GM10248 (cell line): ENCODE measurements at regions not wholly inside any gene's neighbourhood (a gene's known extent, or its start where the extent isn't known, plus 50 kb on each side); places are given as distances from the start of the nearest gene placed in this dataset.

Experiments used
- CTCF ChIA-PET: fragments of 300-600 bp; sonication (Branson Sonifier 250); formaldehyde crosslinking; extraction: SDS; loops from one replicate; lab custom pipeline; 2021; ENCODE audit warnings: antibody characterized with exemption; lab: Yijun Ruan, JAX
- POLR2A ChIA-PET: fragments of 350-650 bp; sonication (Branson Sonifier 250); formaldehyde crosslinking; extraction: SDS; loops from one replicate; lab custom pipeline; 2020; ENCODE audit warnings: antibody characterized with exemption; lab: Yijun Ruan, JAX
- DNase-seq: peaks from one replicate; pipeline ENCODE4 v3.0.0; 2012; ENCODE audit errors: extremely low spot score
- TF ChIP-seq, protein P1 (sequence below): IDR thresholded peaks from 2 replicates; pipeline ENCODE4 v1.5.1; 2012; ENCODE audit warnings: mild to moderate bottlenecking, low read depth; ENCODE audit errors: extremely low read depth, missing control alignments, control extremely low read depth

DNA sequence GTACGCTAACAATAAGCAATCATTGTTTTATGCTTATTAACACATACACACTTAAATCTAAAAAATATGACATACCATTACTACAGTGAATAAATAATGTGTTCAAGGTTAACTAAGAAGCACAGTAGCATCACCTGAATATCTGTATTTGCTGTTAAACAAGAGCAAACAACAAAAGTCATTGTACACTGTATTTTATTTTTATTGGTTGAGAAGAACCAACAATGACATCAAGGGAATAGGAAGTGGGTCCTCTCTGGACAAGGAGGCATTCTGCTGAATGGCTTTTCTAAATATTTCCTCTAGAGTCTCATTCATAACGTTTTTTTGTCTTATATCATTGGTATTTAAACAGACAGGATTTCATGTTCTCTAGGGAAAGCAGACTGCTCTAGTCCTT is 460.4 kb downstream of the CDH9 start:
- TF ChIP-seq, protein P1, sequence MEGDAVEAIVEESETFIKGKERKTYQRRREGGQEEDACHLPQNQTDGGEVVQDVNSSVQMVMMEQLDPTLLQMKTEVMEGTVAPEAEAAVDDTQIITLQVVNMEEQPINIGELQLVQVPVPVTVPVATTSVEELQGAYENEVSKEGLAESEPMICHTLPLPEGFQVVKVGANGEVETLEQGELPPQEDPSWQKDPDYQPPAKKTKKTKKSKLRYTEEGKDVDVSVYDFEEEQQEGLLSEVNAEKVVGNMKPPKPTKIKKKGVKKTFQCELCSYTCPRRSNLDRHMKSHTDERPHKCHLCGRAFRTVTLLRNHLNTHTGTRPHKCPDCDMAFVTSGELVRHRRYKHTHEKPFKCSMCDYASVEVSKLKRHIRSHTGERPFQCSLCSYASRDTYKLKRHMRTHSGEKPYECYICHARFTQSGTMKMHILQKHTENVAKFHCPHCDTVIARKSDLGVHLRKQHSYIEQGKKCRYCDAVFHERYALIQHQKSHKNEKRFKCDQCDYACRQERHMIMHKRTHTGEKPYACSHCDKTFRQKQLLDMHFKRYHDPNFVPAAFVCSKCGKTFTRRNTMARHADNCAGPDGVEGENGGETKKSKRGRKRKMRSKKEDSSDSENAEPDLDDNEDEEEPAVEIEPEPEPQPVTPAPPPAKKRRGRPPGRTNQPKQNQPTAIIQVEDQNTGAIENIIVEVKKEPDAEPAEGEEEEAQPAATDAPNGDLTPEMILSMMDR = no peak
- ChIA-PET CTCF (no interaction called here), POLR2A (no interaction called here)
- no peak for DNase-seq

DNA sequence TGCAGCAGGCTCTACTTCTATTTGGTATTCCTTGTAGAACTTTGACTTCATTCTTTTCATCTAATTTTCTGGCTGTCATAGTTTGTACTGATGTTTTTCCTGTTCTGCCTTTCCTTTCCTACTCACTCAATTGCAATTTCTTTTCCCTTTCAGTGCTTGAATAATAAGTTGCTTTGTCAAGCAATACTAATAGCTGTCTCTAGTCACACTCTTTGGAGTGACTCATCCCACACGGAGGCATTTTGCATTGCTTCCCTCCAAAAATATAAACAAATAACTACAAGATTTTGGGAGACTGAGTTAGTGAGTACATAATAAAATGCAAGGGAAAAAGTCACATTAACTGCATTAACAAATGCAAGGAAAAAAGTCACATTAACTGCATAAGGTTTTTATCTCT is 465.9 kb downstream of the CDH9 start:
- POLR2A ChIA-PET = no interaction called here
- TF ChIP-seq, protein P1 = no peak
- CTCF ChIA-PET = no interaction called here
- DNase-seq = no peak

DNA sequence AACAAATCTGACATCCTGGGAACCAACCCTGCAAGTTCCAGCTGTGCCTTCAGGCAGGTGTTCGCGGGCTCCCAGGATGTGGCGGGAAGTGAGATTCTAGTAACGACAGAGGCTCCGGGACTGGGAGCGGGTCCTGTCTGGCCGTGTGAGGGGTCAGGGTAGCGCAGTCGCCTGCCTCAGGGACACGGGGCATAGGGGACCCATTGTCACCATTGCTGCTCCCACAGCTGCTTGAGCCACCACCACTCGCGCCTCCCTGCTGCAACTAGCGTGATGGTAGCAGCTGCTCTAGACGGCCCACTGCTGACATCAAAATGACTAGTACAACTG is 468.5 kb downstream of the CDH9 start:
- TF ChIP-seq, protein P1 = no peak
- POLR2A ChIA-PET = no interaction called here
- DNase-seq = no peak
- CTCF ChIA-PET = no interaction called here

DNA sequence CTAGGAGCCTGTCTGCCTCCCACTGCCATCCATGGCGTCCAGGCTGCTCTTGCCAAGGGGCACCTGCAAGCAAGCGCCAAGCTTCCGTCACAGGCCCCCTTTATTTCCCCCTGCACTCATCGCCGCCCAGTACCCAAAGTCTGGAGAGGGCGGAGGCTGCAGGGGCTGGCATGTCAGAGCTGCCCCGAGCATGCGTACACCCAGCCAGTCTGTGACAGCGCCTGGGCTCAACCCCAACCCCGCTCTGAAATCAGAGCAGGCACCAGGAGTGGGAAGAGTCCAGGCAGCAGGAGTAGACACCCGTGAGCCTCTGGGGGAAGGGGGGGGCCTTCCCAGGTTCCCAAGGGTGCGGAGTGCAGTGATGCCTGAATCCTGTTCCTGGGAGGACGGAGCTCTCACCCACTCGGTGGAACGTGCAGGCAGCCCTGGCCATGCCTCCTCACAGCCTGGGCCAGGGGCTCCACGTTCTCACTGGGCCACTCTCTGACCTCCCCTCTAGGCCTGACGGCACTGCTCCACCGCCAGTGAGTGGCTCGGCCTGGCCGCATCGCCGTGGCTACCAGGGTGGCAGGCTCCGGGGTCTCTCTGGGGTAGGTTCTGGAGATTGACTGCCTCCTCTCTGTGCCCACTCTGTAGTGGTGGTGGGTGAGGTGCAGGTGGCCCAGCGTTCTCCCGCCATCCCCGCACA is 469.0 kb downstream of the CDH9 start:
- TF ChIP-seq, protein P1 = no peak
- CTCF ChIA-PET = no interaction called here
- POLR2A ChIA-PET = no interaction called here
- no peak for DNase-seq

DNA sequence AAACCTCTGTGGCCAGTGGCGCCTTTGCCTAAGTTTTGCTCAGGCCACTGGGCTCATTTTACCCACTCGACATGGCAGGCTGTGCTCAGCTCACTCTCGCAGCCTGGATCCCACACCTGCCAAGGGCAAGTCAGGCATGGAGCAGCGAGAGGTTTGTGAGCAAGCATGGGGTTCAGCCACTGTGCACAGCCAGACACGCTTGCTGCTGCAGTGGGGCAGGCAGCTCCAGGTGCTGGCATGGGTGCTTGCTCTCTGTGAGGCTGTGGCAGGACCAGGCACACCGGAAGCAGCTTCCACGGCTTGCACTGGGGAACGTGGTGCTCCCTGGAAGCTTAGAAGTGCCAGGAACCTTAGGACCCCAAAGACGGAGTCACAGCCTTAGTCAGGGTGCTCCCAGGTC is 470.1 kb downstream of the CDH9 start:
- ChIA-PET POLR2A (no interaction called here), CTCF (no interaction called here)
- no peak for DNase-seq
- TF ChIP-seq, protein P1 = no peak

DNA sequence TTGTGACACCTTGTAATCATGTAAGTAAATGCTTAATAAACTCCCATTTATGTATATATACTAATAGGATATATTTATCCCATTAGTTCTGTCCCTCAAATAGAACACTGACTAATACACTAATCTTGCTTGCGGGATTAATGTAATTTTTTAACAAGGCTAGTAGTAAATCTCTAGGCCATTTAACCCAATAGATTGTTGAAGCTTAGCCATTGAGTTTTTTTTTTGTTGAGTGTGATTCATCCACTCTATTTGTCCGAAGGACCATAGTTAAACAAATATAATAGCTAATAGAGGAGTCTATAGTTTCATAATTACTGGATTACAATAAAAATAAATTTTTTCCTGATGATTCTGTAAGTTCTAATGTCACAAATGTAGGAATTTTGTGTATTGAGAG is 474.4 kb downstream of the CDH9 start:
- POLR2A ChIA-PET = no interaction called here
- DNase-seq = no peak
- TF ChIP-seq, protein P1 = no peak
- CTCF ChIA-PET = no interaction called here

DNA sequence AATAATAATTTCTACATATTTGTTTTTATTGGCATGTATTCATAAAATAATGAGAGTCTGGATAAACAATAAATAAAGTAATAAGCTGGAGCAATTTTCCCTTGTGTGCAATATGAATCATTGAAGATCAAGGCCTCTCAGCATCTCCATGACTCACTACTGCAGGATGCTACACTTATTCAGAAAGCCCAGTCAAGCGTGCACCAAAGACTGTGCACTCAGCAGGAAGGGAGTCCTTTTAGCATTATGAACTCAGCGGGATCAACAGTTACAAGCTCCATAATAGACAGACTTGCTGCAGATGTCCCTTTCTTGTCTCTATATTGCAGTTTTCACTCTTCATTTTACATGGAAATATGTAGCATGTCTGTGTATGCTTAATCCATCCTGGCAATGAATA is 485.3 kb downstream of the CDH9 start:
- CTCF ChIA-PET = no interaction called here
- TF ChIP-seq, protein P1 = no peak
- no peak for DNase-seq
- POLR2A ChIA-PET = no interaction called here
